ENCODE measurements at regions not wholly inside any gene's neighbourhood (a gene's known extent, or its start where the extent isn't known, plus 50 kb on each side); places are given as distances from the start of the nearest gene placed in this dataset.

- BruUV-seq (replicated peaks), result no TSS peak
- H3K27ac ChIP-seq (ENCODE audit: low read depth, low read length, poor library complexity, severe bottlenecking), result no peak overlapping the region
- no peaks in the 10 kb centered on the region for H3K9me2 ChIP-seq (ENCODE audit: insufficient read depth, low read length)
- no peaks in the 10 kb centered on the region for H3K79me2 ChIP-seq (ENCODE audit: insufficient read depth, low read depth, low read length)
- H2AFZ ChIP-seq (ENCODE audit: low read length), result no peak overlapping the region
- DNase-seq (ENCODE audit: low spot score), result no peak
- TF ChIP-seq CTCF (conservative IDR thresholded peaks at IDR 0.05; ENCODE audit: low read length) (no peak), EZH2phosphoT487 (IDR thresholded peaks at IDR 0.05; ENCODE audit: borderline replicate concordance, low read depth, low read length) (no peak)
- no peaks in the 10 kb centered on the region for H3K36me3 ChIP-seq (ENCODE audit: insufficient read depth, low read length)
- intact Hi-C loops (cut with micrococcal nuclease; ENCODE audit: unreplicated experiment), result no loop called here
- H3K4me2 ChIP-seq (ENCODE audit: low read length), result no peak overlapping the region
- POLR2A ChIA-PET, result interaction anchor here (0.6 kb wide), 1 partner anchor 129 kb away, joined by 3 read pairs; no protein-coding TSS in a partner anchor
- CTCF ChIA-PET (ENCODE audit: unreplicated experiment), result no interaction called here
- H3K9me3 ChIP-seq (ENCODE audit: low read length), result no peaks in the 10 kb centered on the region
- no peaks in the 10 kb centered on the region for H4K20me1 ChIP-seq (ENCODE audit: insufficient read depth, low read length)
- no peak overlapping the region for H3K4me3 ChIP-seq (ENCODE audit: low read depth, low read length, poor library complexity, severe bottlenecking)
- no peaks in the 10 kb centered on the region for H3K4me1 ChIP-seq (ENCODE audit: insufficient read depth, low read length, poor library complexity, severe bottlenecking)
Measured at GRCh38 chr10:108779501-108779900, 1143.8 kb downstream of the XPNPEP1 start.

- H3K79me2 ChIP-seq (ENCODE audit: insufficient read depth, low read depth, low read length), result no peaks in the 10 kb centered on the region
- ChIA-PET POLR2A (no interaction called here), CTCF (ENCODE audit: unreplicated experiment) (no interaction called here)
- no peak overlapping the region for H3K4me3 ChIP-seq (ENCODE audit: low read depth, low read length, poor library complexity, severe bottlenecking)
- no peak for TF ChIP-seq EZH2phosphoT487 (IDR thresholded peaks at IDR 0.05; ENCODE audit: borderline replicate concordance, low read depth, low read length)
- no peak for TF ChIP-seq CTCF (conservative IDR thresholded peaks at IDR 0.05; ENCODE audit: low read length)
- H3K4me1 ChIP-seq (ENCODE audit: insufficient read depth, low read length, poor library complexity, severe bottlenecking), result no peaks in the 10 kb centered on the region
- H3K9me2 ChIP-seq (ENCODE audit: insufficient read depth, low read length), result no peaks in the 10 kb centered on the region
- intact Hi-C loops (cut with micrococcal nuclease; ENCODE audit: unreplicated experiment), result no loop called here
- no peak overlapping the region for H2AFZ ChIP-seq (ENCODE audit: low read length)
- no peaks in the 10 kb centered on the region for H3K36me3 ChIP-seq (ENCODE audit: insufficient read depth, low read length)
- H3K4me2 ChIP-seq (ENCODE audit: low read length), result no peak overlapping the region
- H3K9me3 ChIP-seq (ENCODE audit: low read length), result no peaks in the 10 kb centered on the region
- no peak overlapping the region for H3K27ac ChIP-seq (ENCODE audit: low read depth, low read length, poor library complexity, severe bottlenecking)
- BruUV-seq (replicated peaks), result no TSS peak
- no peaks in the 10 kb centered on the region for H4K20me1 ChIP-seq (ENCODE audit: insufficient read depth, low read length)
- no peak for DNase-seq (ENCODE audit: low spot score)
Measured at GRCh38 chr10:108775911-108776475, 1147.3 kb downstream of the XPNPEP1 start.

- intact Hi-C loops (cut with micrococcal nuclease; ENCODE audit: unreplicated experiment), result no loop called here
- POLR2A ChIA-PET, result interaction anchor here (1.0 to 1.4 kb wide), 2 partner anchors 11 to 19 kb away, joined by 3 to 4 read pairs; no protein-coding TSS in a partner anchor
- no peak for TF ChIP-seq EZH2phosphoT487 (IDR thresholded peaks at IDR 0.05; ENCODE audit: borderline replicate concordance, low read depth, low read length)
- TF ChIP-seq CTCF (conservative IDR thresholded peaks at IDR 0.05; ENCODE audit: low read length), result no peak
- Histone ChIP-seq H2AFZ (ENCODE audit: low read length) (no peak overlapping the region), H3K9me2 (ENCODE audit: insufficient read depth, low read length) (no peaks in the 10 kb centered on the region), H3K27ac (ENCODE audit: low read depth, low read length, poor library complexity, severe bottlenecking) (no peak overlapping the region), H3K79me2 (ENCODE audit: insufficient read depth, low read depth, low read length) (no peaks in the 10 kb centered on the region), H3K4me1 (ENCODE audit: insufficient read depth, low read length, poor library complexity, severe bottlenecking) (no peaks in the 10 kb centered on the region), H3K9me3 (ENCODE audit: low read length) (no peaks in the 10 kb centered on the region), H3K4me3 (ENCODE audit: low read depth, low read length, poor library complexity, severe bottlenecking) (no peak overlapping the region), H3K36me3 (ENCODE audit: insufficient read depth, low read length) (no peaks in the 10 kb centered on the region), H3K4me2 (ENCODE audit: low read length) (no peak overlapping the region), H4K20me1 (ENCODE audit: insufficient read depth, low read length) (no peaks in the 10 kb centered on the region)
- BruUV-seq (replicated peaks), result no TSS peak
- no peak for DNase-seq (ENCODE audit: low spot score)
- CTCF ChIA-PET (ENCODE audit: unreplicated experiment), result no interaction called here
Measured at GRCh38 chr10:108771106-108771505, 1152.2 kb downstream of the XPNPEP1 start.

Data from OCI-LY7 (cell line).